ENCODE measurements at regions not wholly inside any gene's neighbourhood (a gene's known extent, or its start where the extent isn't known, plus 50 kb on each side); places are given as distances from the start of the nearest gene placed in this dataset.
A peak's percentile ranks its signal among the peaks of the same experiment; 100 is the strongest.

- no peak overlapping the region for H3K4me3 Mint-ChIP-seq
- H3K27me3 Mint-ChIP-seq = peaks cover 10% of the 10 kb centered on the region
- no peaks in the 10 kb centered on the region for H3K36me3 Mint-ChIP-seq
- no peak overlapping the region for H3K27ac Mint-ChIP-seq
- no peak for DNase-seq
- H3K9me3 Mint-ChIP-seq = no peaks in the 10 kb centered on the region
- no peaks in the 10 kb centered on the region for H3K4me1 Mint-ChIP-seq
- CTCF ChIA-PET = no interaction called here
Observed at GRCh38 chr15:95921404-95921803, 409.1 kb upstream of the NR2F2 start.

DNA sequence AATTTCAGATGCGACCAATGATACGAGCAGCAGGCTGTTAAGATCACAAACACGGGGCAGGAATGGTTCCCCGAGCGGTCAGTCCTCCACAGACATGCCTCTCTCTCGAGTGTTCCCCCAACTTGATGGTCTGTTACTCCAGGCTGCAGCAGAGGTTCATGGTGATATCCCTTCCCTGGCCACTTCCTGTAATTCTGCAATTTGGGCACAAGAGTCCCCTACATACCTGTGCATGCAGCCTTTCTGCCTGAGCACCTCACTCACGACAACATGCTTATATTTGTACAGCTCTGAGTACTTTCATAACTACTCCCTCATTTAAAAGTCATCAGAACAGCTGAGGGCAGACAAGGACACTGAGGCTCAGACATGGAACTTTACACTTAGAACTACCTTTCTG, 408.1 kb upstream of the NR2F2 start:
- Mint-ChIP-seq H3K9me3 (no peaks in the 10 kb centered on the region), H3K27me3 (peaks cover 10% of the 10 kb centered on the region), H3K36me3 (no peaks in the 10 kb centered on the region), H3K4me3 (no peak overlapping the region), H3K4me1 (no peaks in the 10 kb centered on the region), H3K27ac (no peak overlapping the region)
- CTCF ChIA-PET = no interaction called here
- DNase-seq = no peak

DNA sequence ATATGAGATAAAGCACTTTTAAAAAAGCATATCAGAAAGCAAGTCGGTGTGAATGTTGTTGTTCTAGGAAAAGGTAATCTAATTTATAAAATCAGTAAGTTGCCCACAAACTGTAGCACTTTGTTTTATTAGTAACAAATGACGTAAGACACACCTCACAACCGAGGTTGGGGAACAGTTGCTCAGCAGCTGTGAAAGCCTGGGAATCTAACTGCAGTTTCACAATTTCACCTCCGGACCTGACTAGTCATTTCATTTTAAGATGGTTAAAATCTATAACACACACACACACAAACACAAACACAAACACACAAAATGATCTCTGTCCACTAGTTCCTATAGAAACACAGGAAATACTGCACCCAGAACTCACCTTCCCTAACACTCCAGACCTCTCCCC, 406.7 kb upstream of the NR2F2 start:
- CTCF ChIA-PET = no interaction called here
- H3K27me3 Mint-ChIP-seq = peaks cover 10% of the 10 kb centered on the region
- no peaks in the 10 kb centered on the region for H3K36me3 Mint-ChIP-seq
- no peak overlapping the region for H3K27ac Mint-ChIP-seq
- H3K4me3 Mint-ChIP-seq = no peak overlapping the region
- DNase-seq = no peak
- no peaks in the 10 kb centered on the region for H3K9me3 Mint-ChIP-seq
- peaks cover 1% of the 10 kb centered on the region for H3K4me1 Mint-ChIP-seq

- Mint-ChIP-seq H3K27me3 (peaks cover 8% of the 10 kb centered on the region), H3K27ac (no peak overlapping the region), H3K4me3 (no peak overlapping the region), H3K4me1 (peaks cover 9% of the 10 kb centered on the region), H3K36me3 (no peaks in the 10 kb centered on the region), H3K9me3 (no peaks in the 10 kb centered on the region)
- CTCF ChIA-PET = no interaction called here
- DNase-seq = no peak
Observed at GRCh38 chr15:95928822-95929221, 401.7 kb upstream of the NR2F2 start.

DNA sequence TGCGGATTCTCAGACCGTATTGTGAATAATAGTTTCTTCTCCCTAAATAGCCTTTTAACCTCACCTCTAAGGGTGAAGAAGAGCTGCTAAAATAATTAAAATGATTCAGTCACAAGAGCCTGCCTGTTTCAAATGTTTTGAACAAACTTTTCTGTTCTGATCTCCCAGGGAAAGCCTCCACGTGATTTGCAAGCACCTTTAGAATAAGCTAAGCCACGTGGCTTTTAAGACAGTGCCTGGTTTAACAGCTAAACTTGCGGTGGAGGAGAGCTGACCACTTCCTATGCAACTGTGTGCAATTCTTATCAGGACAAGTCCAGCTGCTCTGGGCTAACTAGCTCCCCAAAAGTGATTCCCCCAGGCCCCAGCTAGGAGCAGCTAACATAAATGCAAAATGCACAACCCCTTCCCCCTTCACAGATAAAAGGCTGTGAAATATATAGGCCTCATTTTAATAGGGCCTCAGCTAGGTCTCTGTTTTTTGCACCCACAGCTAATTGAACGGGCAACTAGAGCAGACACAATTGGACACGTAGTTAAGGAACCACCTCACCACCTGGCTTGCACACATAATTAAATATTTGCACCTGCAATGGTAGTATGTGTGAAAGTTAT, 401.2 kb upstream of the NR2F2 start:
- Mint-ChIP-seq H3K4me3 (no peak overlapping the region), H3K27ac (peak overlapping the region; percentile 2), H3K9me3 (no peaks in the 10 kb centered on the region), H3K4me1 (peaks cover 9% of the 10 kb centered on the region), H3K27me3 (peaks cover 13% of the 10 kb centered on the region), H3K36me3 (no peaks in the 10 kb centered on the region)
- CTCF ChIA-PET = no interaction called here
- peak; percentile 23 for DNase-seq

- DNase-seq = no peak
- H3K27me3 Mint-ChIP-seq = peaks cover 13% of the 10 kb centered on the region
- CTCF ChIA-PET = no interaction called here
- H3K27ac Mint-ChIP-seq = no peak overlapping the region
- H3K36me3 Mint-ChIP-seq = no peaks in the 10 kb centered on the region
- no peaks in the 10 kb centered on the region for H3K9me3 Mint-ChIP-seq
- H3K4me3 Mint-ChIP-seq = no peak overlapping the region
- H3K4me1 Mint-ChIP-seq = peaks cover 9% of the 10 kb centered on the region
Observed at GRCh38 chr15:95930659-95931375, 399.7 kb upstream of the NR2F2 start.

GRCh38 chr15:95931619-95932018, 398.9 kb upstream of the NR2F2 start:
- H3K36me3 Mint-ChIP-seq = no peaks in the 10 kb centered on the region
- no peak overlapping the region for H3K27ac Mint-ChIP-seq
- DNase-seq = no peak
- H3K27me3 Mint-ChIP-seq = peaks cover 15% of the 10 kb centered on the region
- H3K4me1 Mint-ChIP-seq = peaks cover 9% of the 10 kb centered on the region
- CTCF ChIA-PET = no interaction called here
- H3K4me3 Mint-ChIP-seq = no peak overlapping the region
- H3K9me3 Mint-ChIP-seq = no peaks in the 10 kb centered on the region

DNA sequence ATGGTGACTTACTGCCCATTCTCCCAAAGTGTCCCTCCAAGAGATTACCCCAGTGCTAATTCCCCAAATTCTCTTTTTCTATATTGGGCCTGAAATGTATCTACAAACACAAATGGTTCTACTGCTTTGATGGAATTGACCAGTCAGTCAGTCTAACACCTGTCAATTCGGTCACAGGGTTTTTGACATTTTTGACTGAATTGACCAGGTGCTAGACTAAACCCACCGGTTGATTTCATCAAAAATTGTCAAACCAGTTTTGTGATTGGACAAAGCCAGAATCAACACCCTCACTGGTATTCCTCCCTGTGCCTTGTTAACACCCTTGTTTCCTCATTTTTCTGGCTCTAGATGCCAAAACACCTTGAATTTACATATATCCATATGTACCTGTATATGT, 398.4 kb upstream of the NR2F2 start:
- peaks cover 9% of the 10 kb centered on the region for H3K4me1 Mint-ChIP-seq
- H3K4me3 Mint-ChIP-seq = no peak overlapping the region
- H3K27ac Mint-ChIP-seq = no peak overlapping the region
- DNase-seq = no peak
- CTCF ChIA-PET = no interaction called here
- peaks cover 13% of the 10 kb centered on the region for H3K27me3 Mint-ChIP-seq
- no peaks in the 10 kb centered on the region for H3K36me3 Mint-ChIP-seq
- no peaks in the 10 kb centered on the region for H3K9me3 Mint-ChIP-seq

DNA sequence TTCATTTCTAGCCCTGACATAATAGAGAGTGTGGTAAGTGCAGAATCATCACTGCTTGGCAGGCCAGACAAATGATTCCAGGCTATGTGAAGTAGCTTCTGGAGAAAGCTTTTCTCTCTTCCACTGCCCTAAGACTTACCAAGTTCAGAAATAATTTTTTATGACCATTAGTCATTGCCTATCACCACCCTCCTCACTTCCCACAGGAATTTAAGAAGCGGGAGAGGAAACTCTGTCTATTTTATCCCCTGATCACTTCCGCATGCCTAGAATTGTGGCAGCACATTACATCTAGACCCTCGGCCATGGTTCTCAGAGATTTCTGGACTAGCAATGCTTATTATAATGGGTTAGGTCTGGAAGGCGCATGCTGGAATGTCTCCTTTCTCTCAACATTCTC, 397.8 kb upstream of the NR2F2 start:
- DNase-seq = no peak
- Mint-ChIP-seq H3K27me3 (peaks cover 13% of the 10 kb centered on the region), H3K4me1 (peaks cover 9% of the 10 kb centered on the region), H3K4me3 (no peak overlapping the region), H3K9me3 (no peaks in the 10 kb centered on the region), H3K36me3 (no peaks in the 10 kb centered on the region), H3K27ac (no peak overlapping the region)
- CTCF ChIA-PET = no interaction called here

GRCh38 chr15:95935852-95936251, 394.6 kb upstream of the NR2F2 start:
- H3K27ac Mint-ChIP-seq = no peak overlapping the region
- no peak for DNase-seq
- no peaks in the 10 kb centered on the region for H3K4me1 Mint-ChIP-seq
- no peaks in the 10 kb centered on the region for H3K9me3 Mint-ChIP-seq
- no peaks in the 10 kb centered on the region for H3K36me3 Mint-ChIP-seq
- H3K4me3 Mint-ChIP-seq = no peak overlapping the region
- H3K27me3 Mint-ChIP-seq = peaks cover 18% of the 10 kb centered on the region
- CTCF ChIA-PET = no interaction called here

GRCh38 chr15:95937128-95937528, 393.4 kb upstream of the NR2F2 start:
- Mint-ChIP-seq H3K4me3 (no peak overlapping the region), H3K27me3 (peaks cover 18% of the 10 kb centered on the region), H3K36me3 (no peaks in the 10 kb centered on the region), H3K27ac (no peak overlapping the region), H3K4me1 (no peaks in the 10 kb centered on the region), H3K9me3 (no peaks in the 10 kb centered on the region)
- CTCF ChIA-PET = no interaction called here
- DNase-seq = no peak

GRCh38 chr15:95940431-95940985, 390.0 kb upstream of the NR2F2 start:
- CTCF ChIA-PET = no interaction called here
- DNase-seq = no peak
- H3K36me3 Mint-ChIP-seq = no peaks in the 10 kb centered on the region
- peaks cover 3% of the 10 kb centered on the region for H3K4me1 Mint-ChIP-seq
- no peak overlapping the region for H3K27ac Mint-ChIP-seq
- H3K9me3 Mint-ChIP-seq = no peaks in the 10 kb centered on the region
- no peak overlapping the region for H3K4me3 Mint-ChIP-seq
- peaks cover 9% of the 10 kb centered on the region for H3K27me3 Mint-ChIP-seq

- Mint-ChIP-seq H3K36me3 (no peaks in the 10 kb centered on the region), H3K27me3 (peaks cover 12% of the 10 kb centered on the region)
Observed at GRCh38 chr15:95944193-95944592, 386.3 kb upstream of the NR2F2 start.

GRCh38 chr15:95944661-95945255, 385.7 kb upstream of the NR2F2 start:
- Mint-ChIP-seq H3K9me3 (no peaks in the 10 kb centered on the region), H3K4me1 (peaks cover 3% of the 10 kb centered on the region), H3K4me3 (no peak overlapping the region), H3K36me3 (no peaks in the 10 kb centered on the region), H3K27me3 (peaks cover 12% of the 10 kb centered on the region), H3K27ac (no peak overlapping the region)
- DNase-seq = no peak
- CTCF ChIA-PET = no interaction called here

More at GRCh38 chr15:95944193-95944592, 386.3 kb upstream of the NR2F2 start:
- H3K27ac Mint-ChIP-seq = no peak overlapping the region
- peaks cover 3% of the 10 kb centered on the region for H3K4me1 Mint-ChIP-seq
- no peak for DNase-seq
- no peaks in the 10 kb centered on the region for H3K9me3 Mint-ChIP-seq
- no peak overlapping the region for H3K4me3 Mint-ChIP-seq
- CTCF ChIA-PET = no interaction called here

- DNase-seq = no peak
- Mint-ChIP-seq H3K4me1 (peaks cover 3% of the 10 kb centered on the region), H3K36me3 (no peaks in the 10 kb centered on the region), H3K4me3 (no peak overlapping the region), H3K27ac (no peak overlapping the region), H3K9me3 (no peaks in the 10 kb centered on the region), H3K27me3 (peaks cover 12% of the 10 kb centered on the region)
- CTCF ChIA-PET = no interaction called here
Observed at GRCh38 chr15:95946241-95946640, 384.3 kb upstream of the NR2F2 start.
